NCI-H1694 (cell line): ENCODE measurements at regions not wholly inside any gene's neighbourhood (a gene's known extent, or its start where the extent isn't known, plus 50 kb on each side); places are given as distances from the start of the nearest gene placed in this dataset.
"Not testable (repeated sequence)": the region's sequence is repeated elsewhere in the genome, so short reads cannot be mapped to it uniquely, and the experiment has no call there.

ENCODE experiments used
- DNase-seq: peaks from one replicate; lab custom pipeline; 2025; lab: John Stamatoyannopoulos, UW

GRCh38 chr2:95765925-95766910 lies 174.4 kb downstream of the TRIM43 start:
- DNase-seq: not testable (repeated sequence)

DNA sequence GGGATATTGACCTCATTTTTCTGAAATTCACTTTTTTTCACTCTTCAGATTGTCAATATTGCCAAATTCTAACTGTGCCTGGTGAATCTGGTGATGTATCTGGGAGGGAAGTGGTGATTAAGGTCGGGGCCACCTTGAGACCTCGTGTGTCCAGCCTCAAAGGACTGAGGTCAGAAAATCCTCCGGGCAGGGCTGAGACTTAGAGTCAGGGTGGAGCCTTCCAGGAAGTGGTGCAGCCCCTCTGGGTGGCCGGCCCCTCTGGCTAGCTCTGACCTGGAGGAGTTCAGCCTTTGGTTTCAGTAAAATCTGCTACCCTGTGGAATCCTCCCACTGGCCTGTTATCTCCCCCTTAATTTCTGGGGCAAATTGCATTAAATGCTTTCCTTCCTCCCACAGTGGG lies 175.7 kb downstream of the TRIM43 start:
- DNase-seq: not testable (repeated sequence)

- not testable (repeated sequence) for DNase-seq
Measured at GRCh38 chr2:95767950-95768349, 176.1 kb downstream of the TRIM43 start.

DNA sequence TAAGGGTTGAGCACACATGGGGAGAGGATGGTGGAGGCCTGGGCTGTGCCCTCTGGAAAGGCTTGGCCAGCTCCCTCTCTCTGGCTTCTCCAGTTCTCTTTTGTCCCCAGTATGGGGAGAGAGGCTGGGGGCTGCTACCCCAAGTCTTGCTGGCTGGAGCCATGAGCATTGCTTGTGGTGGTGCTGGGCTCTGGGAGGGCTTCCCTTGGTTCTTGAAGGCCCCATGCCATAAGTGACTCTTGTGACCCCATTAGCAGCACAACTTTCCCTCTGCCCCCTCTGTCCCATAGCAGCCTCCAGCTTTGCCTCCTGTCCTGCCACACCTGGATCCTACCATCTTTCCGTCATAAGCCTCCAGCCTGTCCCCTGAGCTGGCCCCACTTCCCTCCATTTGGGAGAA lies 177.5 kb downstream of the TRIM43 start:
- DNase-seq: not testable (repeated sequence)

- DNase-seq: not testable (repeated sequence)
Measured at GRCh38 chr2:95770726-95771125, 178.9 kb downstream of the TRIM43 start.

GRCh38 chr2:95774322-95775192 lies 182.8 kb downstream of the TRIM43 start:
- DNase-seq: not testable (repeated sequence)

DNA sequence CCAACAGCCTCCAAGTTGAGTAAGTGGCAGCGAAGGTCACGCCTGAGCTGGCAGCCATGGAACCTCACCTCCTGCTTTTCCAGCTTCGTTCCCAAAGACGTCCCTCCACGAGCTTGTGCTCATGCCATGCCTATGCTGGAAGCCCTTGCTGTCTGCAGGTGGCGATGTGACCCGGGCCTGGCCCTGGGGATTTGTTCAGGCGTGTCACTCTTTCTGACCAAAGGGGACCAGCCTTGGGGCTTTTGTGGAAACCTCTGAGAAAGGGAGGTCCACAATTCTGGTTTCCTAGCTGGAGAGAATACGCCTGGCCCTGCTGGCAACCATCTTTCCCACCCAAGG lies 183.4 kb downstream of the TRIM43 start:
- not testable (repeated sequence) for DNase-seq
